ENCODE measurements at regions not wholly inside any gene's neighbourhood (a gene's known extent, or its start where the extent isn't known, plus 50 kb on each side); places are given as distances from the start of the nearest gene placed in this dataset.

DNA sequence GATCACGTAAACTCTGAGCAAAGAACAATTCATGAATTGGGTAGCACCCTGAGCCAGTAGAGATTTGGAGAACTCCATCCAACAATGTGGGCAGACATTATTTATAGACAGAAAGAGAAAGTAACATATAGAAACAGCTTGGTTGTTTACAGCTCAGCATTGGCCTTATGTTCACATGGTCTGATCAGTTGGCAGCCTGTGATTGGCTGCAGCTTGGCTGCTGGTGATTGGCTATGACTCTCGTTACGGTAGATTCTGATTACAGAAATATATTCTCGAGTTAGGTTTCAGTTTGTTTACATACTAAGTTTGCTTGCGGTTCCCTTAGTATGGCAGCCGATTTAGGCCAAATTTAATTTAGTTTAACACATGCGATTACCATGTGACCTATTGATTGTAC, 663.4 kb downstream of the RAPGEF2 start:
- TF ChIP-seq POLR2A (IDR thresholded peaks at IDR 0.05; ENCODE audit: borderline replicate concordance, extremely low read depth, insufficient read depth, insufficient read length) (no peak), CEBPB (IDR thresholded peaks at IDR 0.05; ENCODE audit: low read depth) (no peak), ZFX (IDR thresholded peaks at IDR 0.05) (no peak)
- TF ChIP-seq, protein P1, sequence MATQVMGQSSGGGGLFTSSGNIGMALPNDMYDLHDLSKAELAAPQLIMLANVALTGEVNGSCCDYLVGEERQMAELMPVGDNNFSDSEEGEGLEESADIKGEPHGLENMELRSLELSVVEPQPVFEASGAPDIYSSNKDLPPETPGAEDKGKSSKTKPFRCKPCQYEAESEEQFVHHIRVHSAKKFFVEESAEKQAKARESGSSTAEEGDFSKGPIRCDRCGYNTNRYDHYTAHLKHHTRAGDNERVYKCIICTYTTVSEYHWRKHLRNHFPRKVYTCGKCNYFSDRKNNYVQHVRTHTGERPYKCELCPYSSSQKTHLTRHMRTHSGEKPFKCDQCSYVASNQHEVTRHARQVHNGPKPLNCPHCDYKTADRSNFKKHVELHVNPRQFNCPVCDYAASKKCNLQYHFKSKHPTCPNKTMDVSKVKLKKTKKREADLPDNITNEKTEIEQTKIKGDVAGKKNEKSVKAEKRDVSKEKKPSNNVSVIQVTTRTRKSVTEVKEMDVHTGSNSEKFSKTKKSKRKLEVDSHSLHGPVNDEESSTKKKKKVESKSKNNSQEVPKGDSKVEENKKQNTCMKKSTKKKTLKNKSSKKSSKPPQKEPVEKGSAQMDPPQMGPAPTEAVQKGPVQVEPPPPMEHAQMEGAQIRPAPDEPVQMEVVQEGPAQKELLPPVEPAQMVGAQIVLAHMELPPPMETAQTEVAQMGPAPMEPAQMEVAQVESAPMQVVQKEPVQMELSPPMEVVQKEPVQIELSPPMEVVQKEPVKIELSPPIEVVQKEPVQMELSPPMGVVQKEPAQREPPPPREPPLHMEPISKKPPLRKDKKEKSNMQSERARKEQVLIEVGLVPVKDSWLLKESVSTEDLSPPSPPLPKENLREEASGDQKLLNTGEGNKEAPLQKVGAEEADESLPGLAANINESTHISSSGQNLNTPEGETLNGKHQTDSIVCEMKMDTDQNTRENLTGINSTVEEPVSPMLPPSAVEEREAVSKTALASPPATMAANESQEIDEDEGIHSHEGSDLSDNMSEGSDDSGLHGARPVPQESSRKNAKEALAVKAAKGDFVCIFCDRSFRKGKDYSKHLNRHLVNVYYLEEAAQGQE (IDR thresholded peaks at IDR 0.05; ENCODE audit: low read depth), result no peak
- TF ChIP-seq, protein P2, sequence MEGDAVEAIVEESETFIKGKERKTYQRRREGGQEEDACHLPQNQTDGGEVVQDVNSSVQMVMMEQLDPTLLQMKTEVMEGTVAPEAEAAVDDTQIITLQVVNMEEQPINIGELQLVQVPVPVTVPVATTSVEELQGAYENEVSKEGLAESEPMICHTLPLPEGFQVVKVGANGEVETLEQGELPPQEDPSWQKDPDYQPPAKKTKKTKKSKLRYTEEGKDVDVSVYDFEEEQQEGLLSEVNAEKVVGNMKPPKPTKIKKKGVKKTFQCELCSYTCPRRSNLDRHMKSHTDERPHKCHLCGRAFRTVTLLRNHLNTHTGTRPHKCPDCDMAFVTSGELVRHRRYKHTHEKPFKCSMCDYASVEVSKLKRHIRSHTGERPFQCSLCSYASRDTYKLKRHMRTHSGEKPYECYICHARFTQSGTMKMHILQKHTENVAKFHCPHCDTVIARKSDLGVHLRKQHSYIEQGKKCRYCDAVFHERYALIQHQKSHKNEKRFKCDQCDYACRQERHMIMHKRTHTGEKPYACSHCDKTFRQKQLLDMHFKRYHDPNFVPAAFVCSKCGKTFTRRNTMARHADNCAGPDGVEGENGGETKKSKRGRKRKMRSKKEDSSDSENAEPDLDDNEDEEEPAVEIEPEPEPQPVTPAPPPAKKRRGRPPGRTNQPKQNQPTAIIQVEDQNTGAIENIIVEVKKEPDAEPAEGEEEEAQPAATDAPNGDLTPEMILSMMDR (IDR thresholded peaks at IDR 0.05 in 2 of 3, conservative IDR thresholded peaks at IDR 0.05 in 1 of 3; ENCODE audit: borderline replicate concordance in 1 of 3, insufficient read depth in 1 of 3, low read depth in 2 of 3, low read length in 2 of 3), result no peak

Data from HCT116 (cell line).